ENCODE measurements at regions not wholly inside any gene's neighbourhood (a gene's known extent, or its start where the extent isn't known, plus 50 kb on each side); places are given as distances from the start of the nearest gene placed in this dataset.

- Histone ChIP-seq H3K4me1 (no peaks in the 10 kb centered on the region), H3K27me3 (no peaks in the 10 kb centered on the region), H3K36me3 (no peaks in the 10 kb centered on the region), H3K4me3 (no peak overlapping the region), H3K9me3 (no peaks in the 10 kb centered on the region), H3K27ac (no peak overlapping the region)
- ATAC-seq (no peak), DNase-seq (no peak)
- intact Hi-C loops (cut with DNase I) = no loop called here
- TF ChIP-seq CTCF (IDR thresholded peaks at IDR 0.05) = no peak
Measured at GRCh38 chr5:133806847-133807246, 161.6 kb downstream of the C5orf15 start.

GRCh38 chr5:133801955-133802751 lies 166.3 kb downstream of the C5orf15 start:
- DNase-seq (no peak), ATAC-seq (no peak)
- no peak overlapping the region for H3K27ac ChIP-seq
- no peaks in the 10 kb centered on the region for H3K27me3 ChIP-seq
- TF ChIP-seq CTCF (IDR thresholded peaks at IDR 0.05) = no peak
- no peaks in the 10 kb centered on the region for H3K9me3 ChIP-seq
- H3K4me1 ChIP-seq = no peaks in the 10 kb centered on the region
- H3K4me3 ChIP-seq = no peak overlapping the region
- intact Hi-C loops (cut with DNase I) = no loop called here
- H3K36me3 ChIP-seq = no peaks in the 10 kb centered on the region

GRCh38 chr5:133801431-133801830 lies 167.0 kb downstream of the C5orf15 start:
- H3K36me3 ChIP-seq = no peaks in the 10 kb centered on the region
- ATAC-seq (no peak), DNase-seq (no peak)
- H3K9me3 ChIP-seq = no peaks in the 10 kb centered on the region
- H3K4me3 ChIP-seq = no peak overlapping the region
- TF ChIP-seq CTCF (IDR thresholded peaks at IDR 0.05) = no peak
- intact Hi-C loops (cut with DNase I) = no loop called here
- no peak overlapping the region for H3K27ac ChIP-seq
- no peaks in the 10 kb centered on the region for H3K4me1 ChIP-seq
- no peaks in the 10 kb centered on the region for H3K27me3 ChIP-seq

- Histone ChIP-seq H3K27me3 (no peaks in the 10 kb centered on the region), H3K36me3 (no peaks in the 10 kb centered on the region), H3K27ac (no peak overlapping the region), H3K9me3 (no peaks in the 10 kb centered on the region), H3K4me1 (no peaks in the 10 kb centered on the region), H3K4me3 (no peak overlapping the region)
- DNase-seq = no peak
- intact Hi-C loops (cut with DNase I) = no loop called here
- ATAC-seq = no peak
- no peak for TF ChIP-seq CTCF (IDR thresholded peaks at IDR 0.05)
Measured at GRCh38 chr5:133799571-133800237, 168.7 kb downstream of the C5orf15 start.

GRCh38 chr5:133797167-133797566 lies 171.3 kb downstream of the C5orf15 start:
- no peak overlapping the region for H3K27ac ChIP-seq

More at GRCh38 chr5:133797167-133797566, 171.3 kb downstream of the C5orf15 start:
- ATAC-seq (no peak), DNase-seq (no peak)
- no peak overlapping the region for H3K4me3 ChIP-seq
- no peaks in the 10 kb centered on the region for H3K9me3 ChIP-seq
- no peaks in the 10 kb centered on the region for H3K4me1 ChIP-seq
- H3K36me3 ChIP-seq = no peaks in the 10 kb centered on the region
- no peak for TF ChIP-seq CTCF (IDR thresholded peaks at IDR 0.05)
- intact Hi-C loops (cut with DNase I) = no loop called here
- H3K27me3 ChIP-seq = no peaks in the 10 kb centered on the region

Data from upper lobe of right lung (tissue), 1 donor.